K562 (cell line): ENCODE measurements at regions not wholly inside any gene's neighbourhood (a gene's known extent, or its start where the extent isn't known, plus 50 kb on each side); places are given as distances from the start of the nearest gene placed in this dataset.

Source experiments
- ATAC-seq: fragments of 200-7000 bp; cut with Tn5 transposase; 3 replicates; pipeline ENCODE4 v1.9.1; 2020; ENCODE audit warnings: moderate library complexity
- BruUV-seq: library from RNA; stranded (reverse); fragments of 400-500 nt; replicated peaks from 2 replicates; lab custom pipeline; 2021; lab: Mats Ljungman, UMichigan
- CTCF ChIA-PET: fragments of 300-600 bp; formaldehyde crosslinking; extraction: SDS; loops from one replicate; lab custom pipeline; 2021; ENCODE audit warnings: low intra/inter-chr PET ratio; lab: Yijun Ruan, JAX
- POLR2A ChIA-PET: fragments of 300-600, 350-650 bp; sonication (Branson Sonifier 250); formaldehyde crosslinking; extraction: SDS; loops from one replicate; lab custom pipeline; 2021; ENCODE audit warnings: antibody characterized with exemption, inconsistent platforms; lab: Yijun Ruan, JAX
- DNase-seq, 4 experiments: peaks; one replicate each; pipeline versions ENCODE4 v3.0.0 to v3.0.0-alpha.2; 2011 to 2018; ENCODE audit warnings: low spot score in 3 of 4, mixed read lengths in 3 of 4; ENCODE audit errors: extremely low read depth in 1 of 4
- FAIRE-seq: peaks from 2 replicates; lab custom pipeline; 2011; peaks lifted over from hg19 to GRCh38; lab: Jason Lieb, UNC
- H2AFZ ChIP-seq: 2 replicates; pipeline ENCODE4 v1.6.0; 2011; ENCODE audit warnings: low read depth, low read length, control low read depth, inconsistent platforms
- H3K27ac ChIP-seq: fragments of 200-600 bp; 3 replicates; pipeline ENCODE4 v1.8.0; 2011; ENCODE audit warnings: low read depth, mild to moderate bottlenecking, control low read depth, inconsistent platforms, low read length, moderate library complexity, mixed read lengths; ENCODE audit errors: extremely low read depth
- H3K27me3 ChIP-seq, 2 experiments: fragments of 300-600 bp in 1 of 2; 2 replicates in 1 of 2; 3 replicates in 1 of 2; pipeline versions ENCODE4 v1.6.0 to v1.8.0; 2011; ENCODE audit warnings: inconsistent platforms in 2 of 2, low read length in 2 of 2, mild to moderate bottlenecking in 1 of 2, mixed read lengths in 1 of 2, moderate library complexity in 1 of 2; ENCODE audit not compliant: control insufficient read depth in 2 of 2, insufficient read depth in 2 of 2
- H3K36me3 ChIP-seq: fragments of 300-600 bp; 3 replicates; pipeline ENCODE4 v1.8.0; 2011; ENCODE audit warnings: mild to moderate bottlenecking, low read length, inconsistent platforms; ENCODE audit not compliant: control insufficient read depth, insufficient read depth
- H3K4me1 ChIP-seq, 2 experiments: fragments of 200-600 bp in 1 of 2; replicated peaks in 1 of 2; 2 replicates in 1 of 2; 3 replicates in 1 of 2; pipeline versions ENCODE4 v1.5.1 to v1.8.0; 2011; ENCODE audit warnings: inconsistent platforms in 2 of 2, low read length in 2 of 2, mild to moderate bottlenecking in 1 of 2, mixed read lengths in 1 of 2, moderate library complexity in 1 of 2; ENCODE audit not compliant: control insufficient read depth in 2 of 2, insufficient read depth in 2 of 2
- H3K4me2 ChIP-seq: 2 replicates; pipeline ENCODE4 v1.6.1; 2011; ENCODE audit warnings: low read length, control low read depth, inconsistent platforms, mixed read lengths; ENCODE audit not compliant: insufficient read depth
- H3K4me3 ChIP-seq: fragments of 200-600 bp; sonication (generic), shearing (Covaris generic); 2 replicates; pipeline ENCODE4 v1.5.1; 2016; ENCODE audit warnings: control low read depth, inconsistent platforms
- H3K79me2 ChIP-seq: fragments of 200-600 bp; 3 replicates; pipeline ENCODE4 v1.8.0; 2011; ENCODE audit warnings: low read length, inconsistent platforms; ENCODE audit not compliant: control insufficient read depth, insufficient read depth
- H3K9ac ChIP-seq, 2 experiments: 2 replicates each; pipeline versions ENCODE4 v1.6.0 to v1.6.1; 2011; ENCODE audit warnings: low read depth in 2 of 2, low read length in 2 of 2, control low read depth in 1 of 2, inconsistent platforms in 1 of 2, mild to moderate bottlenecking in 1 of 2, mixed read lengths in 1 of 2; ENCODE audit not compliant: insufficient read depth in 1 of 2
- H3K9me1 ChIP-seq: one replicate; pipeline ENCODE4 v1.6.0; 2011; ENCODE audit warnings: inconsistent platforms, mild to moderate bottlenecking, low read length, moderate library complexity; ENCODE audit not compliant: control insufficient read depth, insufficient read depth
- H3K9me3 ChIP-seq: replicated peaks from 2 replicates; pipeline ENCODE4 v1.5.1; 2011; ENCODE audit warnings: low read depth, low read length, inconsistent platforms; ENCODE audit not compliant: control insufficient read depth, insufficient read depth
- H4K20me1 ChIP-seq: replicated peaks from 2 replicates; pipeline ENCODE4 v1.6.1; 2011; ENCODE audit warnings: low read length, inconsistent platforms, mixed read lengths; ENCODE audit not compliant: control insufficient read depth, insufficient read depth
- CBFA2T3 ChIP-seq: fragments of 450-650 bp; IDR thresholded peaks from 2 replicates; pipeline ENCODE4 v1.6.1; 2017
- DNMT1 ChIP-seq: fragments of 450-650 bp; IDR thresholded peaks from 2 replicates; pipeline ENCODE4 v1.6.1; 2016; ENCODE audit warnings: antibody characterized with exemption, mild to moderate bottlenecking
- GTF2F1 ChIP-seq: IDR thresholded peaks from 2 replicates; pipeline ENCODE4 v1.6.1; 2011; ENCODE audit warnings: low read depth, low read length, improper control_type of control experiment
- HDAC3 ChIP-seq: fragments of 450-650 bp; IDR thresholded peaks from 2 replicates; pipeline ENCODE4 v1.6.1; 2018; ENCODE audit warnings: borderline replicate concordance, mild to moderate bottlenecking, moderate library complexity; ENCODE audit not compliant: partially characterized antibody
- MED1 ChIP-seq: sonication (generic); formaldehyde crosslinking; IDR thresholded peaks from 2 replicates; pipeline ENCODE4 v1.8.1; 2023; ENCODE audit warnings: missing genetic modification reagents, borderline replicate concordance
- NRF1 ChIP-seq, 2 experiments: fragments of 450-650 bp; IDR thresholded peaks in 1 of 2; conservative IDR thresholded peaks in 1 of 2; 2 replicates each; pipeline ENCODE4 v1.6.1; 2014; ENCODE audit warnings: mild to moderate bottlenecking in 2 of 2
- PCBP1 ChIP-seq: fragments of 200-400 bp; formaldehyde crosslinking; IDR thresholded peaks from 2 replicates; pipeline ENCODE4 v1.6.1; 2018; ENCODE audit warnings: mild to moderate bottlenecking, low read depth, low read length; ENCODE audit not compliant: poor library complexity, severe bottlenecking
- PHTF2 ChIP-seq: fragments of 250-450 bp; sonication (Bioruptor Pico); IDR thresholded peaks from 2 replicates; pipeline ENCODE4 v1.5.0; 2021; ENCODE audit warnings: mild to moderate bottlenecking
- STAT5B ChIP-seq: fragments of 250-450 bp; sonication (Bioruptor Pico); IDR thresholded peaks from 2 replicates; pipeline ENCODE4 v1.8.0; 2021; ENCODE audit warnings: mild to moderate bottlenecking, inconsistent platforms
- TRIM25 ChIP-seq: fragments of 450-650 bp; IDR thresholded peaks from 2 replicates; pipeline ENCODE4 v1.7.0; 2016; ENCODE audit warnings: borderline replicate concordance
- ZKSCAN8 ChIP-seq: fragments of 200-800 bp; sonication (Bioruptor generic); IDR thresholded peaks from 2 replicates; pipeline ENCODE4 v1.6.1; 2016; ENCODE audit warnings: missing genetic modification characterization, missing compliant biosample characterization
- ZNF384 ChIP-seq: IDR thresholded peaks from 2 replicates; pipeline ENCODE4 v1.6.1; 2012; ENCODE audit warnings: low read depth, low read length, improper control_type of control experiment
- WGBS: fragments of 100-300 bp; shearing (Covaris generic); methylation state at CpG from one replicate; pipeline ENCODE4 v1.1.6; 2016; ENCODE audit warnings: low coverage, mixed read lengths; ENCODE audit not compliant: insufficient coverage; ENCODE audit errors: missing lambda C conversion rate; 5-methylcytosine and 5-hydroxymethylcytosine counted together
- in situ Hi-C: fragments of 300-500 bp; cut with MboI; formaldehyde crosslinking; loops from 4 replicates; pipeline ENCODE4 v1.15.0; 2018; ENCODE audit warnings: inconsistent platforms, mixed read lengths
- intact Hi-C: fragments of 100-400 bp; cut with micrococcal nuclease; formaldehyde crosslinking; loops from 2 replicates; pipeline ENCODE4 v1.14.2; 2022
- TF ChIP-seq, protein P1 (sequence below): IDR thresholded peaks from 3 replicates; pipeline ENCODE4 v1.6.1; 2011; ENCODE audit warnings: borderline replicate concordance, mild to moderate bottlenecking; ENCODE audit not compliant: insufficient read length, insufficient read depth
- TF ChIP-seq, protein P2 (sequence below): fragments of 450-650 bp; IDR thresholded peaks from 2 replicates; pipeline ENCODE4 v1.6.1; 2017; ENCODE audit warnings: antibody characterized with exemption, mild to moderate bottlenecking
- TF ChIP-seq, protein P3 (sequence below): sonication (generic); formaldehyde crosslinking; IDR thresholded peaks from 2 replicates; pipeline ENCODE4 v1.8.0; 2022; ENCODE audit warnings: missing genetic modification reagents, mild to moderate bottlenecking, borderline replicate concordance

DNA sequence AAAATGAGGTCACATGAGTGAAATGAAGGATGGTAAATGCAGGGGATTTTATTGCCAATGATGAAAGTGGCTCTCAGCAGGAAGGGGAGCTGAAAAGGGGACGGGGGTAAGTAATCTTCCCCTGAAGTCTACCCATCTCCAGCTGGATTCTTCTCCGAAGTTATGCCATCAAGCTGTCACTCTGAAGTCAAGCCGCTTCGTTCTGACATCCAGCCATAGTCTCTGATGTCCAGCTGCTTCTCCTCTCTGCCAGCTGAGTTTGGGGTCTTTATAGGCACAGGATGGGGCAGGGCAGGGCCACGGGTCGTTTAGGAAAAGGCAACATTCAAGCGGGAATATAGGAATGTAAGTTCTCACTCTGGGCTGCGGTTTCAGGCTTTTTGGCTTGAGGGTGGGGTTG, 181.9 kb upstream of the ANO3 start:
- H4K20me1 ChIP-seq: no peaks in the 10 kb centered on the region
- no peaks in the 10 kb centered on the region for H3K9me1 ChIP-seq
- H3K79me2 ChIP-seq: no peaks in the 10 kb centered on the region
- no TSS peak for BruUV-seq
- no peak overlapping the region for H3K9ac ChIP-seq
- no peak for ATAC-seq
- no peaks in the 10 kb centered on the region for H3K36me3 ChIP-seq
- no peak overlapping the region for H2AFZ ChIP-seq
- FAIRE-seq: no peak
- intact Hi-C loops: no loop called here
- H3K4me2 ChIP-seq: no peak overlapping the region
- DNase-seq: no peak
- POLR2A ChIA-PET: no interaction called here
- no peak for TF ChIP-seq TRIM25
- TF ChIP-seq CBFA2T3: no peak
- TF ChIP-seq NRF1 (conservative IDR thresholded peaks at IDR 0.05 in 1 of 2, IDR thresholded peaks at IDR 0.05 in 1 of 2): no peak
- TF ChIP-seq ZKSCAN8 (CRISPR knock-in tag): no peak
- no peak for TF ChIP-seq HDAC3
- TF ChIP-seq, protein P1, sequence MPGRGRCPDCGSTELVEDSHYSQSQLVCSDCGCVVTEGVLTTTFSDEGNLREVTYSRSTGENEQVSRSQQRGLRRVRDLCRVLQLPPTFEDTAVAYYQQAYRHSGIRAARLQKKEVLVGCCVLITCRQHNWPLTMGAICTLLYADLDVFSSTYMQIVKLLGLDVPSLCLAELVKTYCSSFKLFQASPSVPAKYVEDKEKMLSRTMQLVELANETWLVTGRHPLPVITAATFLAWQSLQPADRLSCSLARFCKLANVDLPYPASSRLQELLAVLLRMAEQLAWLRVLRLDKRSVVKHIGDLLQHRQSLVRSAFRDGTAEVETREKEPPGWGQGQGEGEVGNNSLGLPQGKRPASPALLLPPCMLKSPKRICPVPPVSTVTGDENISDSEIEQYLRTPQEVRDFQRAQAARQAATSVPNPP: no peak
- no peak for TF ChIP-seq PHTF2 (CRISPR knock-in tag)
- TF ChIP-seq ZNF384: no peak
- TF ChIP-seq, protein P2, sequence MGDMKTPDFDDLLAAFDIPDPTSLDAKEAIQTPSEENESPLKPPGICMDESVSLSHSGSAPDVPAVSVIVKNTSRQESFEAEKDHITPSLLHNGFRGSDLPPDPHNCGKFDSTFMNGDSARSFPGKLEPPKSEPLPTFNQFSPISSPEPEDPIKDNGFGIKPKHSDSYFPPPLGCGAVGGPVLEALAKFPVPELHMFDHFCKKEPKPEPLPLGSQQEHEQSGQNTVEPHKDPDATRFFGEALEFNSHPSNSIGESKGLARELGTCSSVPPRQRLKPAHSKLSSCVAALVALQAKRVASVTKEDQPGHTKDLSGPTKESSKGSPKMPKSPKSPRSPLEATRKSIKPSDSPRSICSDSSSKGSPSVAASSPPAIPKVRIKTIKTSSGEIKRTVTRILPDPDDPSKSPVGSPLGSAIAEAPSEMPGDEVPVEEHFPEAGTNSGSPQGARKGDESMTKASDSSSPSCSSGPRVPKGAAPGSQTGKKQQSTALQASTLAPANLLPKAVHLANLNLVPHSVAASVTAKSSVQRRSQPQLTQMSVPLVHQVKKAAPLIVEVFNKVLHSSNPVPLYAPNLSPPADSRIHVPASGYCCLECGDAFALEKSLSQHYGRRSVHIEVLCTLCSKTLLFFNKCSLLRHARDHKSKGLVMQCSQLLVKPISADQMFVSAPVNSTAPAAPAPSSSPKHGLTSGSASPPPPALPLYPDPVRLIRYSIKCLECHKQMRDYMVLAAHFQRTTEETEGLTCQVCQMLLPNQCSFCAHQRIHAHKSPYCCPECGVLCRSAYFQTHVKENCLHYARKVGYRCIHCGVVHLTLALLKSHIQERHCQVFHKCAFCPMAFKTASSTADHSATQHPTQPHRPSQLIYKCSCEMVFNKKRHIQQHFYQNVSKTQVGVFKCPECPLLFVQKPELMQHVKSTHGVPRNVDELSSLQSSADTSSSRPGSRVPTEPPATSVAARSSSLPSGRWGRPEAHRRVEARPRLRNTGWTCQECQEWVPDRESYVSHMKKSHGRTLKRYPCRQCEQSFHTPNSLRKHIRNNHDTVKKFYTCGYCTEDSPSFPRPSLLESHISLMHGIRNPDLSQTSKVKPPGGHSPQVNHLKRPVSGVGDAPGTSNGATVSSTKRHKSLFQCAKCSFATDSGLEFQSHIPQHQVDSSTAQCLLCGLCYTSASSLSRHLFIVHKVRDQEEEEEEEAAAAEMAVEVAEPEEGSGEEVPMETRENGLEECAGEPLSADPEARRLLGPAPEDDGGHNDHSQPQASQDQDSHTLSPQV: no peak
- TF ChIP-seq, protein P3, sequence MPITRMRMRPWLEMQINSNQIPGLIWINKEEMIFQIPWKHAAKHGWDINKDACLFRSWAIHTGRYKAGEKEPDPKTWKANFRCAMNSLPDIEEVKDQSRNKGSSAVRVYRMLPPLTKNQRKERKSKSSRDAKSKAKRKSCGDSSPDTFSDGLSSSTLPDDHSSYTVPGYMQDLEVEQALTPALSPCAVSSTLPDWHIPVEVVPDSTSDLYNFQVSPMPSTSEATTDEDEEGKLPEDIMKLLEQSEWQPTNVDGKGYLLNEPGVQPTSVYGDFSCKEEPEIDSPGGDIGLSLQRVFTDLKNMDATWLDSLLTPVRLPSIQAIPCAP (CRISPR knock-in tag): no peak
- TF ChIP-seq MED1 (CRISPR knock-in tag): no peak
- TF ChIP-seq STAT5B: no peak
- no peak for TF ChIP-seq PCBP1
- no peak for TF ChIP-seq GTF2F1
- TF ChIP-seq DNMT1: no peak
- no peaks in the 10 kb centered on the region for H3K27me3 ChIP-seq
- H3K27ac ChIP-seq: no peak overlapping the region
- WGBS: 0% methylated on average over 8 of the region's 8 CpGs
- no peaks in the 10 kb centered on the region for H3K9me3 ChIP-seq
- CTCF ChIA-PET: no interaction called here
- H3K4me1 ChIP-seq: no peaks in the 10 kb centered on the region
- H3K4me3 ChIP-seq: no peak overlapping the region
- in situ Hi-C loops: no loop called here
